ENCODE measurements at regions not wholly inside any gene's neighbourhood (a gene's known extent, or its start where the extent isn't known, plus 50 kb on each side); places are given as distances from the start of the nearest gene placed in this dataset.
"Not testable (repeated sequence)": the region's sequence is repeated elsewhere in the genome, so short reads cannot be mapped to it uniquely, and the experiment has no call there.

DNA sequence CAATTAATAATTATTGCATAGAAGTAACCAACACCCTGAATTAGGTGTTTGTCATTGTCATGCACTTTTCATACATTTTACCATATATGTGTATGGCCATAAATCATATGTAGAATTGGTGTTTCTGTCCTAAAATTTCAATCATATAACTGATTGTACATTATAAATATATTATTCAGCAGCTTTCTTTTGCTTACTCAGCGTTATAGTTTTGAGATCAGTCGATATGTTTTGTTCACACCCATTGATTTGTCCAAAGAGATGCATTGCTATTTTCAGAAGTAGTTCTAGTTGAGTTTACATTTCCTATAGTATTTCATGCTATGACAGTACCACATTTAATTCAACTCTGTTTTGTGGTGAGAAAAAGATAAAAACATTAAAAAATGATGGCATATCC, 50.5 kb upstream of the PARP4 start:
- H3K36me3 Mint-ChIP-seq (ENCODE audit: low read depth): no peaks in the 10 kb centered on the region
- DNase-seq: no peak
- H3K27ac Mint-ChIP-seq: no peak overlapping the region

DNA sequence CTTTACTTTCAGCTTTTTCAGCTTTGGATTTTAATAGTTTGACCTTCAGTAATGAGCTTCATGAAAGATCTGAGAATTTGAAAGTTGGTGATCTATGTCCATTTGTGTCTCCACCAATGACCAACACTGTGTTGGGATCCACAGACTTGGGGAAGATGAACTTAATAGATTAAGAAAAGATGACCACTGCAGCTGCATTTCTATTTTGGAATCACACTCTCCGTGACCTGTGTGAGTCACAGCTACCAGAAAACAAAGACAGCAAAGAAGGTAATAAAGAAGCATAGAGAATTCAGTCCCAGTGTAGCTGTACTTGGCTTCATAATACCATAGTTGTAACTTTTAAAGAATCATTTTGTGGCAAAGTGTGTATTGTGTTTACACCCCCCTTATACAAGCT, 51.4 kb upstream of the PARP4 start:
- H3K27ac Mint-ChIP-seq; ATAC-seq; H3K36me3 Mint-ChIP-seq (ENCODE audit: low read depth); H3K9me3 Mint-ChIP-seq; DNase-seq; H3K4me3 Mint-ChIP-seq: not testable (repeated sequence)
- H3K27me3 Mint-ChIP-seq: peaks cover 28% of the 10 kb centered on the region
- peaks cover 11% of the 10 kb centered on the region for H3K4me1 Mint-ChIP-seq

More for the DNA sequence above, 50.5 kb upstream of the PARP4 start:
- H3K4me1 Mint-ChIP-seq: peaks cover 11% of the 10 kb centered on the region
- ATAC-seq: no peak
- H3K4me3 Mint-ChIP-seq: no peak overlapping the region
- H3K9me3 Mint-ChIP-seq: no peaks in the 10 kb centered on the region
- H3K27me3 Mint-ChIP-seq: peaks cover 32% of the 10 kb centered on the region

GRCh38 chr13:24564881-24565280, 52.3 kb upstream of the PARP4 start:
- no peak overlapping the region for H3K27ac Mint-ChIP-seq
- H3K9me3 Mint-ChIP-seq: no peaks in the 10 kb centered on the region
- H3K4me1 Mint-ChIP-seq: peaks cover 3% of the 10 kb centered on the region
- H3K4me3 Mint-ChIP-seq: no peak overlapping the region
- H3K27me3 Mint-ChIP-seq: peaks cover 22% of the 10 kb centered on the region
- H3K36me3 Mint-ChIP-seq (ENCODE audit: low read depth): no peaks in the 10 kb centered on the region
- ATAC-seq: no peak
- DNase-seq: no peak

DNA sequence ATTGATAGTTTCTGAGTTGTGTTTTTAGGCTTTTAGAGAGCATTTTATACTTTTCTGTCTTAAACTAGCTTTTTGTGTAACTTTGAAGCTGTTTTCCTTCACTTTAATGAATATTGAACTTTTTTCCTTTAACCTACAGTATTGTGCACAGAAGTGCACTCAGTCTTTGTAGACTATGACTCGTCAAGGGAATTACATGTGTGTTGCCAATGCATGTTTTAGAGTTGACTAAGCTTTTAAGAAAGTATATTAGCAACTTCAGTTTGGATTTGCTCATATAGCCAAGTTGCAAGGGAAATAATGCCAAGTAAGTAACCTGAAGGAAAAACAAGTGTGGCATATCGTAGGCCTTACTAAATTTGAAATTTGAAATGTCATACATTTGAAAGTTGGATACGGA, 55.0 kb upstream of the PARP4 start:
- DNase-seq; H3K4me1 Mint-ChIP-seq; H3K4me3 Mint-ChIP-seq; ATAC-seq; H3K9me3 Mint-ChIP-seq; H3K27ac Mint-ChIP-seq; H3K36me3 Mint-ChIP-seq (ENCODE audit: low read depth): not testable (repeated sequence)
- H3K27me3 Mint-ChIP-seq: peaks cover 22% of the 10 kb centered on the region

GRCh38 chr13:24574847-24575246, 62.3 kb upstream of the PARP4 start:
- H3K9me3 Mint-ChIP-seq: peaks cover 12% of the 10 kb centered on the region
- ATAC-seq (peak; percentile 57), DNase-seq (no peak)
- H3K27ac Mint-ChIP-seq: peak overlapping the region; percentile 13
- H3K36me3 Mint-ChIP-seq (ENCODE audit: low read depth): peaks cover 6% of the 10 kb centered on the region
- peaks cover 15% of the 10 kb centered on the region for H3K4me1 Mint-ChIP-seq
- peaks cover 6% of the 10 kb centered on the region for H3K27me3 Mint-ChIP-seq
- no peak overlapping the region for H3K4me3 Mint-ChIP-seq

GRCh38 chr13:24580315-24580714, 67.7 kb upstream of the PARP4 start:
- H3K4me3 Mint-ChIP-seq; H3K27ac Mint-ChIP-seq; ATAC-seq; DNase-seq; H3K36me3 Mint-ChIP-seq (ENCODE audit: low read depth); H3K27me3 Mint-ChIP-seq: not testable (repeated sequence)
- Mint-ChIP-seq H3K9me3 (peaks cover 12% of the 10 kb centered on the region), H3K4me1 (peaks cover 13% of the 10 kb centered on the region)

DNA sequence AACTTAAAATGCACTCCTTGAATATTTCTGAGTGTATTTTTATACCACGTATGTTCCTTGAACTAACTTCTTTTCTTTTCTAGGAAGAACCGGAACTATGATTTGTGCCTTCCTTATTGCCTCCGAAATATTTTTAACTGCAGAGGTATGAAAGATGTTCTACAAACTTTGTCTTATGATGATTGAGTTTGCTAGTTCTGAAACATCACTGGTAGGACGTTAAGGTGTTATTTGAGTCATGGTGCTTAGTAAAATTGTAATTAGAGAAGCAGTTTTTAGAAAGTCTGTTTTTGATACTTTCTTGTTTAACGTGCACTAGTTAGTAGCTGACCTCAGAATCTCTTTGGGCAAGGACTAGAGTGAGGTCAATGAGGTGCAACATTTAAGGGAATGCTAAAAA, 69.0 kb upstream of the PARP4 start:
- not testable (repeated sequence) for H3K4me3 Mint-ChIP-seq; H3K27me3 Mint-ChIP-seq; H3K9me3 Mint-ChIP-seq; H3K36me3 Mint-ChIP-seq (ENCODE audit: low read depth); ATAC-seq; DNase-seq; H3K4me1 Mint-ChIP-seq; H3K27ac Mint-ChIP-seq

DNA sequence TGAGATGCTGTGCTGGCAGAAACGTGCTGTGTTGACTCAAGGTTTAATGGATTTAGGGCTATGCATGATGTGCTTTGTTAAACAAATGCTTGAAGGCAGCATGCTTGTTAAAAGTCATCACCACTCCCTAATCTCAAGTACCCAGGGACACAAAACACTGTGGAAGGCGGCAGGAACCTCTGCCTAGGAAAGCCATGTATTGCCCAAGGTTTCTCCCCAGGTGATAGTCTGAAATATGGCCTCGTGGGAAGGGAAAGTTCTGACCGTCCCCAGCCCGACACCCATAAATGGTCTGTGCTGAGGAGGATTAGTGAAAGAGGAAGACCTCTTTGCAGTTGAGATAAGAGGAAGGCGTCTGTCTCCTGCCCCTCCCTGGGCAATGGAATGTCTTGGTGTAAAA, 79.1 kb upstream of the PARP4 start:
- H3K4me3 Mint-ChIP-seq; H3K36me3 Mint-ChIP-seq (ENCODE audit: low read depth); H3K27ac Mint-ChIP-seq; H3K27me3 Mint-ChIP-seq; H3K9me3 Mint-ChIP-seq; ATAC-seq; H3K4me1 Mint-ChIP-seq; DNase-seq: not testable (repeated sequence)

- peaks cover 59% of the 10 kb centered on the region for H3K4me1 Mint-ChIP-seq
- not testable (repeated sequence) for ATAC-seq; DNase-seq; H3K9me3 Mint-ChIP-seq; H3K4me3 Mint-ChIP-seq; H3K27me3 Mint-ChIP-seq; H3K36me3 Mint-ChIP-seq (ENCODE audit: low read depth)
- H3K27ac Mint-ChIP-seq: peak overlapping the region; percentile 94
Observed at GRCh38 chr13:24597906-24598670, 82.1 kb upstream of the ATP12A start.

DNA sequence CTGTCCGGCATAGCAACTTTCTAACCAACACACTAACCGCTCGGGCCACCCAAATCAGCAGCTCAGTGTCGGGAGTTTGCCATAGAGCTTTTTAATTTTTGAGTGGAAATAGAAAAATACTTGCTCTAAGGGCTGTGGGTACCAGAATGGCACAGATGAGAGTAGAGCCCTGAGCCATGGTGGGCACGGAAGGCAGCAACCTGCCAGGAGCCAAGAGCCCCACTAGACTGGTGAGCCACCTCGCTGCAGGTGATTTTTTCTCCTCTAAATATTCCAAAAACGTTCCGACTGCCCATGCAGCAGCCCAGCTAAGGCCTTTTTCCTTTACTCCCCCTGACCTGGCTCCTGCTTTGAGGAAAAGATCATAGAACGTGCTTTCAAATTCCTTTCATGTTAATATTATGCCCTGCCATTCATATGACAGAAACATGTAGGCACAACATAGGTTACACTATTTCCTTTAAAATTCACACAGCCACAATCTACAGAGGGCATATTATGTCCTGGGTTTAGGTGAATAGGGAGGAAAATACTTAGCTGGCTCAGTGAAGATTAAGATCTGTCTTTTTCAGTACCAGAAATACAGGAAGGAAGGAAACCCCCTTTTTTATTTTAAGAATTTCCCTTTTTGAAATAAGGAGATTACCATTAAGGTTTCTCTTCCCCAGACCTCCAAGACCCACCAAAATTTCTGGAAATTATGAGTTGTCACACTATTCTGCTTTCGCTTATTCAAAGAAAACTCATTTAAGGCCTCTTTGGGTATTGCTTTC, 81.0 kb upstream of the ATP12A start:
- peak; percentile 78 for ATAC-seq
- DNase-seq; H3K36me3 Mint-ChIP-seq (ENCODE audit: low read depth); H3K27me3 Mint-ChIP-seq: not testable (repeated sequence)
- peaks cover 17% of the 10 kb centered on the region for H3K9me3 Mint-ChIP-seq
- peak overlapping the region; percentile 94 for H3K27ac Mint-ChIP-seq
- H3K4me1 Mint-ChIP-seq: peaks cover 65% of the 10 kb centered on the region
- H3K4me3 Mint-ChIP-seq: peak overlapping the region; percentile 53

DNA sequence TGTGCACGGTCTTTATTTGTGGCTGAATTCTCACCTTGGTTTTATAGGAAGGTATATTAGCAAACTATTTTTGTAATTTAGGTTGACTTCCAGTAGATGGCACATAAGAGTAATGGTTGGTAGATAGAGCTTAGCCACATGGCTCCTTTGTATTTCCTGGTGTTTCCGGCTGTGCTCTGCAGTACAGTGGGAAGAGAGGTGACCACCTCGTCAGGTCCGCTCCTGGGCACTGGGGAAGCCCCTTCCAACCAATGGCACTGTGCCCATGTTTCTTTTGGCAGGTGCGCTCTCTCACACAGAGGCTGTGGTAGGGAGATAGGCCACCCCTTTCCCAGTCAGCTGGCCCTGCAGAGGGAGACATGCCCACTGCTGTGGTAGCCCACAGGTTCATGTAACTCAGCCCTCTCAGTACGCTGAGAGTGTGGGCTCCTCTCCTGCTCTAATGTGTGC, 74.3 kb upstream of the ATP12A start:
- H3K4me1 Mint-ChIP-seq: peaks cover 40% of the 10 kb centered on the region
- peaks cover 12% of the 10 kb centered on the region for H3K36me3 Mint-ChIP-seq (ENCODE audit: low read depth)
- no peak overlapping the region for H3K4me3 Mint-ChIP-seq
- H3K9me3 Mint-ChIP-seq: peaks cover 18% of the 10 kb centered on the region
- H3K27ac Mint-ChIP-seq: peak overlapping the region; percentile 46
- no peaks in the 10 kb centered on the region for H3K27me3 Mint-ChIP-seq
- DNase-seq: no peak
- ATAC-seq: peak; percentile 48

DNA sequence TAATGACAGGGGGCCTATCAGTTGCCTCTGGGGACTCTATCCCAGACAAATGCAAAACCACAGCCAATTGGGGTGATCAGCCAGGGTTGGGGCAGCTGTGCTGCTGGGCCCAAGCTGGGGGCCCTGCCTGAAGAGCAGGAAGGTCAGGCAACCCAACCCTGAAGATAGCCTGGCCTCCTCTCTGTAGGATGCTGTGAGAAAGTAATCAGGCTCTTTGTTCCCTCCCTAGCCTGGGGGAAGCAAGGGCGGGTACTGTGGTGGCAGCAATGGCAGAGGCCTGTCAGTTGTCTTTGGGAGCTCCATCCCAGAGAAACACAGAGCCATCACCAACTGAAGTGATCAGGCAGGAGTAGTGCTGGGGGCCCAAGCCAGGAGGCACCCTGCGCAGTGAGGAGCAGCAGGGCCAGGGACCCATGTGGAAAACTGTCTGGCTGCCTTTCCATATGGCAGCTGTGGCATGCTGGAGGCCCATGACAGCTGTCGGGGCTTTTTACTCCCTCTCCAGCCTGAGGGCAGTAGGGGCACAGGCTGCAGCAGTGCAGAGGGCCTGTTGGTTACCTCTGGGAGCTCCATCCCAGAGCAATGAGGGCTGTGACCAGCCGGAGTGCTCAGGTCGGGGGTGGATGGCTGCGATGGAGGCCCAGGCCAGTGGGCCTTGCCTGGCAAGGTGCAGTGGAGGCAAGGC, 73.6 kb upstream of the ATP12A start:
- Mint-ChIP-seq H3K9me3 (peaks cover 18% of the 10 kb centered on the region), H3K4me3 (no peak overlapping the region), H3K4me1 (peaks cover 38% of the 10 kb centered on the region), H3K36me3 (ENCODE audit: low read depth) (peaks cover 12% of the 10 kb centered on the region), H3K27me3 (no peaks in the 10 kb centered on the region), H3K27ac (no peak overlapping the region)
- no peak for ATAC-seq
- DNase-seq: no peak

DNA sequence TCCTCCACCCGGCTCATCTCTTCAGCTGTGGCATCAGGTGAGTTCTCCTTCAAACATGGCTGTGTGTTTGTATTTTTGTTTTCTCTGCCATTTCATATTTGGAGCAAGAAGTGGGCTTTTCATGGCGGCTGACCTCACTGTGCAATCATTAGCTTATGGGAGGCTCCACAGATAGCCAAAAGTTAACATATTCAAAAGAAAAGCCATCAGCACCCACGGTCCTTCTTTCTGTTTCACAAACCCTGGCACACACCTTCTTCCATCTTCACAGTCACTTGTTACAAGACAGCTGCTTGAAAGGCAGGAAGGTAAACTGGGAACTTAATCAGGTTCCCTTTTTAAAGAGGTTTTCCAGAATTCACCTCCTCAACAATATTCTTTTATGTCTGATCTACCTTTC, 69.3 kb upstream of the ATP12A start:
- no peaks in the 10 kb centered on the region for H3K27me3 Mint-ChIP-seq
- H3K9me3 Mint-ChIP-seq: no peaks in the 10 kb centered on the region
- peaks cover 28% of the 10 kb centered on the region for H3K4me1 Mint-ChIP-seq
- DNase-seq: no peak
- H3K27ac Mint-ChIP-seq: no peak overlapping the region
- H3K36me3 Mint-ChIP-seq (ENCODE audit: low read depth): no peaks in the 10 kb centered on the region
- H3K4me3 Mint-ChIP-seq: no peak overlapping the region
- no peak for ATAC-seq

- no peaks in the 10 kb centered on the region for H3K27me3 Mint-ChIP-seq
- no peak for DNase-seq
- peaks cover 34% of the 10 kb centered on the region for H3K4me1 Mint-ChIP-seq
- ATAC-seq: no peak
- H3K9me3 Mint-ChIP-seq: no peaks in the 10 kb centered on the region
- no peak overlapping the region for H3K27ac Mint-ChIP-seq
- H3K4me3 Mint-ChIP-seq: no peak overlapping the region
- H3K36me3 Mint-ChIP-seq (ENCODE audit: low read depth): no peaks in the 10 kb centered on the region
Observed at GRCh38 chr13:24612726-24613125, 67.5 kb upstream of the ATP12A start.

DNA sequence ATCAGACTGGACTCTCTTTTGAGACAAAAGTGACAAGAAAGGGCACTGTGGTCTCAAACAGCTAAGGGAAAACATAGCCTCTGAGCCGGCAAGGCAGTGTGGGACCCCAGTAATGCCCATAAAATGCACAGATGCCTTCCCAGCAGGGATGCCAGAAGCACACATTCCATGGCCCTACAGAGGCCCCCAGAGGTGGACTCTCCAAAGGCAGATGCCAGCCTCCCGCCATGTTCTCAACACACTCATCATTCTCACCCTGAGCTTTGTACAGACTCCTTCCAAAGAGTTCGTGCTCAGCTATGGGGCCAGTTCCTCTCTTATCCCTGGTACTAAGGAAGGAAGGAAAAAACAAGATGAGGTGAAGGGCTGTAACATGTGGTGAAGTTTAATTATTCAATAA, 67.1 kb upstream of the ATP12A start:
- no peaks in the 10 kb centered on the region for H3K27me3 Mint-ChIP-seq
- H3K36me3 Mint-ChIP-seq (ENCODE audit: low read depth): no peaks in the 10 kb centered on the region
- peaks cover 38% of the 10 kb centered on the region for H3K4me1 Mint-ChIP-seq
- DNase-seq (no peak), ATAC-seq (no peak)
- H3K9me3 Mint-ChIP-seq: no peaks in the 10 kb centered on the region
- H3K4me3 Mint-ChIP-seq: no peak overlapping the region
- no peak overlapping the region for H3K27ac Mint-ChIP-seq
